Keratinocyte (primary cell): ENCODE measurements at regions not wholly inside any gene's neighbourhood (a gene's known extent, or its start where the extent isn't known, plus 50 kb on each side); places are given as distances from the start of the nearest gene placed in this dataset.

Source experiments
- DNase-seq: peaks from one replicate; pipeline ENCODE4 v3.0.0-alpha.2; 2011; ENCODE audit warnings: low read depth, missing footprints, low spot score
- FAIRE-seq: peaks from 2 replicates; lab custom pipeline; 2011; peaks lifted over from hg19 to GRCh38; lab: Jason Lieb, UNC
- H2AFZ ChIP-seq: 2 replicates; pipeline ENCODE4 v1.6.0; 2012; ENCODE audit warnings: low read length, control low read depth, inconsistent platforms; ENCODE audit not compliant: control insufficient read depth
- H3K27ac ChIP-seq: 2 replicates; pipeline ENCODE4 v1.5.1; 2011; ENCODE audit warnings: low read length; ENCODE audit not compliant: control insufficient read depth, insufficient read depth
- H3K27me3 ChIP-seq: 3 replicates; pipeline ENCODE4 v1.6.0; 2011; ENCODE audit warnings: low read length; ENCODE audit not compliant: control insufficient read depth, insufficient read depth; ENCODE audit errors: extremely low read depth
- H3K36me3 ChIP-seq, 2 experiments: 2 replicates in 1 of 2; 3 replicates in 1 of 2; pipeline ENCODE4 v1.5.1; 2011; ENCODE audit warnings: low read length in 2 of 2, mild to moderate bottlenecking in 1 of 2; ENCODE audit not compliant: control insufficient read depth in 2 of 2, insufficient read depth in 2 of 2; ENCODE audit errors: extremely low read depth in 1 of 2
- H3K4me1 ChIP-seq: 3 replicates; pipeline ENCODE4 v1.5.1; 2011; ENCODE audit warnings: low read length; ENCODE audit not compliant: control insufficient read depth, insufficient read depth; ENCODE audit errors: extremely low read depth
- H3K4me2 ChIP-seq: 3 replicates; pipeline ENCODE4 v1.6.0; 2011; ENCODE audit warnings: low read depth, low read length; ENCODE audit not compliant: control insufficient read depth, insufficient read depth; ENCODE audit errors: extremely low read depth
- H3K4me3 ChIP-seq, 3 experiments: fragments of 200-600 bp in 1 of 3; sonication (generic) in 1 of 3; 2 replicates in 2 of 3; 3 replicates in 1 of 3; pipeline ENCODE4 v1.5.1; 2011 to 2016; ENCODE audit warnings: low read length in 3 of 3, mild to moderate bottlenecking in 3 of 3, control low read depth in 2 of 3, inconsistent platforms in 1 of 3, low read depth in 1 of 3, mixed read lengths in 1 of 3, mixed run types in 1 of 3, moderate library complexity in 1 of 3; ENCODE audit not compliant: control insufficient read depth in 2 of 3, insufficient read depth in 2 of 3; ENCODE audit errors: extremely low read depth in 1 of 3
- H3K79me2 ChIP-seq: 2 replicates; pipeline ENCODE4 v1.6.0; 2012; ENCODE audit warnings: low read length; ENCODE audit not compliant: control insufficient read depth, insufficient read depth
- H3K9ac ChIP-seq: 3 replicates; pipeline ENCODE4 v1.6.0; 2011; ENCODE audit warnings: low read length; ENCODE audit not compliant: control insufficient read depth, insufficient read depth; ENCODE audit errors: extremely low read depth
- H3K9me1 ChIP-seq: 3 replicates; pipeline ENCODE4 v1.6.0; 2011; ENCODE audit warnings: low read length; ENCODE audit not compliant: control insufficient read depth, insufficient read depth; ENCODE audit errors: extremely low read depth
- H3K9me3 ChIP-seq: 2 replicates; pipeline ENCODE4 v1.5.1; 2012; ENCODE audit warnings: low read depth, low read length; ENCODE audit not compliant: control insufficient read depth
- H4K20me1 ChIP-seq: 3 replicates; pipeline ENCODE4 v1.6.0; 2011; ENCODE audit warnings: low read length; ENCODE audit not compliant: control insufficient read depth, insufficient read depth; ENCODE audit errors: extremely low read depth
- EZH2 ChIP-seq: IDR thresholded peaks from one replicate; pipeline ENCODE4 v1.6.1; 2012; ENCODE audit warnings: inconsistent platforms, mild to moderate bottlenecking, low read length, moderate library complexity
- dilution Hi-C: fragments of 300-500 bp; cut with MboI; formaldehyde crosslinking; loops from one replicate; pipeline ENCODE4 v1.7.0; 2020; ENCODE audit warnings: low sequenced_read_pairs; ENCODE audit not compliant: extremely low pct_ligation_motif_present
- TF ChIP-seq, protein P1 (sequence below), 3 experiments: IDR thresholded peaks in 1 of 3; conservative IDR thresholded peaks in 1 of 3; optimal IDR thresholded peaks in 1 of 3; 2 replicates in 2 of 3; 3 replicates in 1 of 3; pipeline versions ENCODE3 to v1.5.1; 2011; ENCODE audit warnings: low read length in 3 of 3, mild to moderate bottlenecking in 3 of 3, moderate library complexity in 2 of 3, control low read depth in 1 of 3, inconsistent platforms in 1 of 3; ENCODE audit not compliant: insufficient read depth in 2 of 3; ENCODE audit errors: extremely low read depth in 1 of 3

DNA sequence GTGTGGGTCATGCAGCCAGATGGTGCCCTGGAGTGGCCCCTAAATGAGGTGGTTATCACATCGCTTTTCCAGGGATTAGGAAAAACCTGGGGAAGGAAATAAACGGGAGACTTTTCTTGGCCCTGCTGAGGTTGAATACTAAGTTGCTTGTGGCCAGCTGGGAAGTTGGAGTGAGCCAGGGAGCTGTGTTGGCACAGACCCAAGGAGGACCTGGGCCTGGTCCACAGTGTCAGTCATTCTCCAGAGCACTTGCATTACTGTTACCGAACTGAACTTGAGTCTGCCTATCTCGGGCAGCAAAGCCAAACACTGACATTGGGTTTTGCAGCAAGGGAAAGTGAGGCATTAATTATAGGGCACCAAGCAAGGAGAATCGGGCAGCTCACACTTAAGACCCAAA, 339.0 kb downstream of the GABRB3 start:
- Histone ChIP-seq H3K4me2 (no peak overlapping the region), H3K9ac (no peak overlapping the region), H3K27me3 (no peaks in the 10 kb centered on the region), H3K27ac (no peak overlapping the region), H3K36me3 (no peaks in the 10 kb centered on the region), H3K79me2 (no peaks in the 10 kb centered on the region), H3K4me1 (no peaks in the 10 kb centered on the region), H3K9me1 (no peaks in the 10 kb centered on the region), H3K9me3 (peaks cover 13% of the 10 kb centered on the region), H2AFZ (no peak overlapping the region), H3K4me3 (no peak overlapping the region), H4K20me1 (no peaks in the 10 kb centered on the region)
- FAIRE-seq: no peak
- TF ChIP-seq, protein P1, sequence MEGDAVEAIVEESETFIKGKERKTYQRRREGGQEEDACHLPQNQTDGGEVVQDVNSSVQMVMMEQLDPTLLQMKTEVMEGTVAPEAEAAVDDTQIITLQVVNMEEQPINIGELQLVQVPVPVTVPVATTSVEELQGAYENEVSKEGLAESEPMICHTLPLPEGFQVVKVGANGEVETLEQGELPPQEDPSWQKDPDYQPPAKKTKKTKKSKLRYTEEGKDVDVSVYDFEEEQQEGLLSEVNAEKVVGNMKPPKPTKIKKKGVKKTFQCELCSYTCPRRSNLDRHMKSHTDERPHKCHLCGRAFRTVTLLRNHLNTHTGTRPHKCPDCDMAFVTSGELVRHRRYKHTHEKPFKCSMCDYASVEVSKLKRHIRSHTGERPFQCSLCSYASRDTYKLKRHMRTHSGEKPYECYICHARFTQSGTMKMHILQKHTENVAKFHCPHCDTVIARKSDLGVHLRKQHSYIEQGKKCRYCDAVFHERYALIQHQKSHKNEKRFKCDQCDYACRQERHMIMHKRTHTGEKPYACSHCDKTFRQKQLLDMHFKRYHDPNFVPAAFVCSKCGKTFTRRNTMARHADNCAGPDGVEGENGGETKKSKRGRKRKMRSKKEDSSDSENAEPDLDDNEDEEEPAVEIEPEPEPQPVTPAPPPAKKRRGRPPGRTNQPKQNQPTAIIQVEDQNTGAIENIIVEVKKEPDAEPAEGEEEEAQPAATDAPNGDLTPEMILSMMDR (optimal IDR thresholded peaks at IDR 0.05 in 1 of 3, IDR thresholded peaks at IDR 0.05 in 1 of 3, conservative IDR thresholded peaks at IDR 0.05 in 1 of 3; ENCODE audit: extremely low read depth in 1 of 3, insufficient read depth in 2 of 3, low read length in 3 of 3): no peak
- TF ChIP-seq EZH2: no peak
- dilution Hi-C loops: no loop called here
- DNase-seq: no peak

DNA sequence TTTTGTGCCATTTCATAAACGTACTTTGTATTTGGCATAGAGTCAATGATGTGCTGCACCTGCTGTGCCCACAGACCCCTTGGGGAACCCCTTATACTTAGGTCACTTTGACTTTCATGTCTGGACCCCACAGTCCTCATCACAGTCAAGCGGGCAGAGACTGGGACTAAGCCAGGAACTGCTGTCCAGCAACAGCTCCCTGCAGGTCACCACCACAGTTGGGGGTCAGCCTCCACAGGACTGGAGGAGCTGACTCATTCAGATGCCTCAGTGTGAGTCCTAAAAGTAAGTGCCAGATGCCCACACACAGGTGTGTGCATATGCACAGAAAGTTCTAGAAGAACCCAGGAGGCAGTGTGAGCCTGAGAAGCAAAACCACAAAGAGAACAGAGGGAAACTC, 339.8 kb downstream of the GABRB3 start:
- H3K4me1 ChIP-seq: no peaks in the 10 kb centered on the region
- DNase-seq (no peak), FAIRE-seq (no peak)
- dilution Hi-C loops: no loop called here
- H3K27me3 ChIP-seq: no peaks in the 10 kb centered on the region
- H2AFZ ChIP-seq: no peak overlapping the region
- H3K4me3 ChIP-seq: no peak overlapping the region
- peaks cover 13% of the 10 kb centered on the region for H3K9me3 ChIP-seq
- no peaks in the 10 kb centered on the region for H3K79me2 ChIP-seq
- no peaks in the 10 kb centered on the region for H3K9me1 ChIP-seq
- no peak overlapping the region for H3K9ac ChIP-seq
- no peak overlapping the region for H3K4me2 ChIP-seq
- TF ChIP-seq, protein P1 (optimal IDR thresholded peaks at IDR 0.05 in 1 of 3, IDR thresholded peaks at IDR 0.05 in 1 of 3, conservative IDR thresholded peaks at IDR 0.05 in 1 of 3; ENCODE audit: extremely low read depth in 1 of 3, insufficient read depth in 2 of 3, low read length in 3 of 3): no peak
- no peak for TF ChIP-seq EZH2
- no peak overlapping the region for H3K27ac ChIP-seq
- H3K36me3 ChIP-seq: no peaks in the 10 kb centered on the region
- no peaks in the 10 kb centered on the region for H4K20me1 ChIP-seq
